GM13977 (cell line): ENCODE measurements at regions not wholly inside any gene's neighbourhood (a gene's known extent, or its start where the extent isn't known, plus 50 kb on each side); places are given as distances from the start of the nearest gene placed in this dataset.

Experiments used
- DNase-seq: peaks from one replicate; pipeline ENCODE4 v3.0.0; 2012; ENCODE audit warnings: low spot score
- in situ Hi-C: fragments of 300-500 bp; cut with MboI; formaldehyde crosslinking; loops from one replicate; pipeline ENCODE4 v1.12.0; 2022; ENCODE audit warnings: low sequenced_read_pairs, low pct_unique_long_range_greater_than_20kb, mixed read lengths, inconsistent platforms; ENCODE audit not compliant: unreplicated experiment
- TF ChIP-seq, protein P1 (sequence below): IDR thresholded peaks from 2 replicates; pipeline ENCODE4 v1.5.1; 2012; ENCODE audit warnings: mild to moderate bottlenecking, control low read depth; ENCODE audit not compliant: insufficient read depth; ENCODE audit errors: extremely low read depth, missing control alignments

DNA sequence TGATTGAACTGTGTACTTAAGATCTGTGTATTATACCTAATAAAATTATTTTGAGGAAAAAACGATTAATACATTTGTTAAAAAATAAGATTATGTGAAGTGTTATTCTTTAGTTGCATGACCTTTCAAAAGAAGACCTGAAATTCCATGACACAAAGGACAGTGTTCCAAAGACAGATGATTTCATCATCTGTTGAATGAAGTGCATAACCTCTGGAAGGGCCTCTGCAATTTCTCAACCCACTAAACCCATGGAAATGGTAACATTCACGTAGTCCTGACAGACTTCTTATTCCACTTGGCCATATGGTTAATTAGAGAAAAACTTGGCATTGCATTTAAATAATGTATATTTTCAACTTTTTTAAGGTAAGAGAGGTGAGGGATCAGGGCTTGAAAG is 167.2 kb upstream of the CTNND2 start:
- no peak for DNase-seq
- TF ChIP-seq, protein P1, sequence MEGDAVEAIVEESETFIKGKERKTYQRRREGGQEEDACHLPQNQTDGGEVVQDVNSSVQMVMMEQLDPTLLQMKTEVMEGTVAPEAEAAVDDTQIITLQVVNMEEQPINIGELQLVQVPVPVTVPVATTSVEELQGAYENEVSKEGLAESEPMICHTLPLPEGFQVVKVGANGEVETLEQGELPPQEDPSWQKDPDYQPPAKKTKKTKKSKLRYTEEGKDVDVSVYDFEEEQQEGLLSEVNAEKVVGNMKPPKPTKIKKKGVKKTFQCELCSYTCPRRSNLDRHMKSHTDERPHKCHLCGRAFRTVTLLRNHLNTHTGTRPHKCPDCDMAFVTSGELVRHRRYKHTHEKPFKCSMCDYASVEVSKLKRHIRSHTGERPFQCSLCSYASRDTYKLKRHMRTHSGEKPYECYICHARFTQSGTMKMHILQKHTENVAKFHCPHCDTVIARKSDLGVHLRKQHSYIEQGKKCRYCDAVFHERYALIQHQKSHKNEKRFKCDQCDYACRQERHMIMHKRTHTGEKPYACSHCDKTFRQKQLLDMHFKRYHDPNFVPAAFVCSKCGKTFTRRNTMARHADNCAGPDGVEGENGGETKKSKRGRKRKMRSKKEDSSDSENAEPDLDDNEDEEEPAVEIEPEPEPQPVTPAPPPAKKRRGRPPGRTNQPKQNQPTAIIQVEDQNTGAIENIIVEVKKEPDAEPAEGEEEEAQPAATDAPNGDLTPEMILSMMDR = no peak
- in situ Hi-C loops = no loop called here

DNA sequence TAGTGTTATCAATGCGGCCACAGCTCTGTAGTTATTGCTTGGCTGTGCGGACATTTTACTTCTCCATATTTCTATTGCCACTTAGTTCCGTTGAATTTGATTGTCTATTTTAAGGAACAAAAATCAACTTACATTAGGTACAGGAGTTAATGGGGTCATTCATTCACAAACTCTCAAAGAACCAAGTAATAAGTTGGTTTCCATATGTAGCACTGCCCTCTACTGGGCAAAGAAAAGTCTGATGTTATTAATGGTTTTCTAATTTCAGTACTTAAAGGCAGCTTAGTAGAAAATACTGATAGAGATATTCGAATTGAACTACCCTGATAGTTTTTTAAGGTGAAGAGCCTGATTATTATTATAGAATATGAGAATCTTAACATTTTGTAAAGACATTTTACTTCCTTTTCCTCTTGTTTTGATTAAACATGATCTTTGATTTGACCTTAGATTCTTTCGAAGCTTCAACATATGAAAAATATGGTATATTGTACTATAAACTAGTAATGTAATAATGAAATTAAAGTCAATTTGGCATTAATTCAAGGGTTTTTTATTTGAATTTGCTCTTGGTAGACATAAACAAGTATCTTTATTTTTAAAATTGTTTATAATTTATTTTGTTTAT is 119.5 kb upstream of the CTNND2 start:
- in situ Hi-C loops = no loop called here
- TF ChIP-seq, protein P1 = peak; percentile 67
- DNase-seq = peak; percentile 21

DNA sequence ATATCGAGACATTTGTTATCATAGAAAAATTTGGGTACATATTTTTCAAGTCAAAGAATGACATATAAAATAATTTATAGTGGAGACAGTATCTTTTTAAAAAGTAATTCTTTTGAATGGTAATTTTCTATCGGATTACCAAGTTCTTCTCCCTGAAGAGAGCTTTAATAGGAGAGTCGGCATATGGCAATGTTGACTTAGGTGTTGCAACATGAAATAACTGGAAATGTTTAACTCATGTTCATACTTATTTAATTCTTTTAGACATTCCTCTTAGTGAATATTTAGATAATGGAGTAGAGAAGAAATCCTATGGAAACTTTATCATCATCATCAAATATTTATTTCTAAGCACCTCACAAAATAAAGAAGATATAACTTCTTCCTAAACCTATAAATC is 118.2 kb upstream of the CTNND2 start:
- TF ChIP-seq, protein P1 = no peak
- in situ Hi-C loops = no loop called here

DNA sequence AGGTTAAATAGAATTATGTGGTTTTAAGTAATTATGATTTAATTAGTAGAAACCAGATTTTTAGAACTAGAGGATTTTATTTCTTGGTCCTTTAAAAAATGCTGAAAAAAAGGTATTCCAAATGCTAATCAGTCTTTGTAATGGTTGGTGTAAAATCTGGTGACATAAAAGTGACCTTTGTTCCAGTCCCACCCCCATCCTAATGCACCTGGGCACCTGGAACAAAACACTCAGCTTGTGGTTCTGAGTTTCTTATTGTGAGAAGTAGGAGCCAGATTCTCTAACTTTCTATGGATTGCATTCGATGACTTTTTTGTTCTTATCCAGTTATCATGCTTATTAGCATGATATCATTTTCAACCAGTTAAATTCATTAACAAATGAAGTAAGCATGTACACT is 115.1 kb upstream of the CTNND2 start:
- DNase-seq = no peak
- in situ Hi-C loops = no loop called here
- TF ChIP-seq, protein P1 = no peak

More for the DNA sequence above, 118.2 kb upstream of the CTNND2 start:
- no peak for DNase-seq

DNA sequence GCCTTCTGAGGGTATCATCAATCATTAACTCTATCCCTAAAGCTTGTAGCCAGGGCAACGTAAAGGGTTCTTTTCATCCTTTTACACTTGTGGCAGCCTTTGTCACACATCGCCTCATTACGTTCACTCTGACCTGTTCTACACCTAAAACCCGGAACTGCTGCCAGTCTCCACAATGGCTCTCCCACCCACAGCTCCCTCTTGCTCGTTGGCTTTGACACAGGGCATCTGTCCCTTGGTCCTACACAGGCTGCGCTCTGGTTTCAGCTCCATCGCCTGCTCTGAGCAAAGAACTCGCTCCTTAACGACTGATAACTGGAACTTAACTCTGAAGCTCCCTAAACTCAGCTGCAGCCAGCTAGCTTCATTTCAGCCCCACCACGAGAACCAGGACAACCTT is 112.8 kb upstream of the CTNND2 start:
- DNase-seq = no peak
- in situ Hi-C loops = no loop called here
- TF ChIP-seq, protein P1 = no peak

DNA sequence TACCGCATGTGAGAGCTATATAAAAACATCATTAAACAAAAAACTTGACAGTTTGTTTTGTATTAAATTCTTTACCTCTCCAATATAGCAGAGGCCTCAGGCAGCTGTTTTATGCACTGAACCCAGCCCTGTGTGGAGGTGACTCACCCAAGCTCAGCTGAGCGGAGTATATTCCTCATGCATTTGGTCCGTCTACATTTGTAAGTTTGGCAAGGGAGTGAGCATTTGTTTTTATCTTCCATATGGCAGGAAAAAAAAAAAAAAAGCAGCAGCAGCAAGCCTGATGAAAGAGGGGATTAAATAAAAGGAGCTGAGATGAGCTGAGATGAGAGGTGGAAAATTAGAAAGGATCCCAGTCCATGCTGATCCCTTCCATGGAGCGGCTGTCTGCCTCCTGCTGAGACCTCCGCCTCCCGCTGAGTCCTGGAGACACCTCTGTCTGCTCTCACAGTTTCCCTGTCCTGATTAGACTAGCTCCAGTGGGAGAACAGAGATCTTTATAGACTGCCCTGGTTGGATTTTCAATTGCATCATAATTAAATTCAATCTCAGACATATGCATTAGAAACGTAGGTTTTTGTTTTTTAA is 112.0 kb upstream of the CTNND2 start:
- in situ Hi-C loops = no loop called here
- DNase-seq = no peak
- TF ChIP-seq, protein P1 = no peak
